ENCODE measurements at regions not wholly inside any gene's neighbourhood (a gene's known extent, or its start where the extent isn't known, plus 50 kb on each side); places are given as distances from the start of the nearest gene placed in this dataset.

DNA sequence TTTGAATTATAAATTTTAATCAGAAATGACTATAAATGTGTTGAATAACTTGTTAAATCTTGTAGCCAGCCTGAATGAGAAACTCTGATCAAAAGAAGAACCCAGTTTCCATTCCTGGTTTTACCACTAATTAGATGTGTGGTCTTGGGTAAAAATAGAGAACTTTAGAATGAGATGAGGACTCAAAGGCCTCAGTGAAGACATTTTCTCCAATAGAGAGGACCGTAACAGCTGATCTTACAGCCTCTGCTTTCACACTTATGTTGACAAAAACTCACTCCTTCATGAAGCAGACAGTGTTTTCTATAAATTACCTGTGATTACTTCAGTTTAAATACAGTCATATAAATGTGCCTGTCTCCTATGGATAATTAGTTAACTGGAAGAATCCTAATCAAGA lies 200.1 kb upstream of the MEOX2 start:
- Histone ChIP-seq H3K4me3 (ENCODE audit: low read depth in 1 of 2, low read length in 2 of 2) (no peak overlapping the region), H3K27ac (ENCODE audit: low read depth, low read length) (no peak overlapping the region), H3K4me1 (ENCODE audit: insufficient read depth, low read length) (peaks cover 5% of the 10 kb centered on the region), H3K9ac (ENCODE audit: low read length) (no peak overlapping the region), H3K9me3 (ENCODE audit: low read length) (no peaks in the 10 kb centered on the region), H3K27me3 (ENCODE audit: control insufficient read depth in 1 of 2, insufficient read depth in 2 of 2, low read length in 2 of 2) (no peaks in the 10 kb centered on the region), H3K36me3 (ENCODE audit: insufficient read depth, low read length) (no peaks in the 10 kb centered on the region)

DNA sequence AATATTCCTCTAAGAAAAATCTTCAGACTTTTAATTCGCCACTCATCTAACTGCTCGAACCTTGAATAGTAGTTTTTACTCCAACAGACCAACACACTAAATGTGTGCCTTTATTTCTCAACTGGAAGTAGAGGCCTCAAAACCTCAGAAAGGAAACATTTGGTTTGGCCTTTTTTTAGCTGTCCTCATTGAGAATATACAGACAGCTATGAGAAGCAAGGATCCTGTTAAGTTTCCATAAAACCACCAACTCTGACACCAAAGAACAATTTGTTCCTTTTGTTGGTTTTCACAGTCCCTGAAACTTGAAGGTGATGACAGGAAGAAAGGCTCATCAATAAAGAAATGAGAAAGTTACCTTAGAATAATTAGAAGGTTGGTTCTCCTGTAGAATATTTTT lies 199.2 kb upstream of the MEOX2 start:
- H3K36me3 ChIP-seq (ENCODE audit: insufficient read depth, low read length), result no peaks in the 10 kb centered on the region
- no peak overlapping the region for H3K9ac ChIP-seq (ENCODE audit: low read length)
- H3K4me1 ChIP-seq (ENCODE audit: insufficient read depth, low read length), result no peaks in the 10 kb centered on the region
- H3K4me3 ChIP-seq (ENCODE audit: low read depth in 1 of 2, low read length in 2 of 2), result no peak overlapping the region
- H3K27me3 ChIP-seq (ENCODE audit: control insufficient read depth in 1 of 2, insufficient read depth in 2 of 2, low read length in 2 of 2), result no peaks in the 10 kb centered on the region
- H3K27ac ChIP-seq (ENCODE audit: low read depth, low read length), result no peak overlapping the region
- H3K9me3 ChIP-seq (ENCODE audit: low read length), result no peaks in the 10 kb centered on the region

DNA sequence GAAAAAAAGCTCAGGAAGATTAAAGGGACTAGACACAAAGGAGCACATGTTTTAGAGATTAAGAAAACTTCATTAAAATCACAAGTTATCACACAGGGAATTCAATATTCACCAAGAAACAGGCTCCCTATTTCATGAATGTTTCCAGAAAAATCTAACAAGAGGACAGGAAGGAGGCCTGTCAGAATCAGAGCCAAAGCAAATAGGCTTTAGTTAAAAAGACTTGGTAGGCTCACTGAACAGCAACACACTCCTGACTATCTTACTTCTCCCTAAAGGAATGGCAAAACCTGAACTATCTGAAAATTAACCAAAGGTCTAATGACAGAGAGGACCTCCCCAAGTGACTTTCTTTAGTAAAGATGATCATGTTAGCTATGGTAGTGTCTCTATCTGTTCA lies 188.3 kb upstream of the MEOX2 start:
- Histone ChIP-seq H3K27ac (ENCODE audit: low read depth, low read length) (no peak overlapping the region), H3K27me3 (ENCODE audit: control insufficient read depth in 1 of 2, insufficient read depth in 2 of 2, low read length in 2 of 2) (no peaks in the 10 kb centered on the region), H3K4me3 (ENCODE audit: low read depth in 1 of 2, low read length in 2 of 2) (no peak overlapping the region), H3K9ac (ENCODE audit: low read length) (no peak overlapping the region), H3K4me1 (ENCODE audit: insufficient read depth, low read length) (no peaks in the 10 kb centered on the region), H3K9me3 (ENCODE audit: low read length) (no peaks in the 10 kb centered on the region), H3K36me3 (ENCODE audit: insufficient read depth, low read length) (no peaks in the 10 kb centered on the region)

DNA sequence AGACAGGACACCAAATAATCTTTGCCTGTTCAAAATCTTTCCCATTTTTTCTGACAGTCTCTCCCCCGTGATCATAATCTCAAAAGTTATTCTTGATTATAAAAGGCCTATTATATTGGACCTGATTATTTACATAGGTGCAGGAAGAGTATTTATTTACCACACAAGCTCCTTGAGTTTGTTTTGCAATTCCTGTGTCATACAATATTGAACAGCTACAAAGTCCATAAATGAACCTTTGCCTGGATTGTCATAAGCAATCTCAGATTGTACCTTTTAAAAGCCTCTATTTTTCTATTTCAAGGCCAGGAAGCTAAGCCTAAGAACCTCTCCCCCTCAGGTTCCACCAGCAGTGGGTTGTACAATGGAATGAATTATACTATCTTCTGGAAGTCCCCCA lies 183.9 kb upstream of the MEOX2 start:
- Histone ChIP-seq H3K4me3 (ENCODE audit: low read depth in 1 of 2, low read length in 2 of 2) (no peak overlapping the region), H3K27me3 (ENCODE audit: control insufficient read depth in 1 of 2, insufficient read depth in 2 of 2, low read length in 2 of 2) (no peaks in the 10 kb centered on the region), H3K27ac (ENCODE audit: low read depth, low read length) (no peak overlapping the region), H3K9me3 (ENCODE audit: low read length) (no peaks in the 10 kb centered on the region), H3K36me3 (ENCODE audit: insufficient read depth, low read length) (no peaks in the 10 kb centered on the region), H3K9ac (ENCODE audit: low read length) (no peak overlapping the region), H3K4me1 (ENCODE audit: insufficient read depth, low read length) (no peaks in the 10 kb centered on the region)

DNA sequence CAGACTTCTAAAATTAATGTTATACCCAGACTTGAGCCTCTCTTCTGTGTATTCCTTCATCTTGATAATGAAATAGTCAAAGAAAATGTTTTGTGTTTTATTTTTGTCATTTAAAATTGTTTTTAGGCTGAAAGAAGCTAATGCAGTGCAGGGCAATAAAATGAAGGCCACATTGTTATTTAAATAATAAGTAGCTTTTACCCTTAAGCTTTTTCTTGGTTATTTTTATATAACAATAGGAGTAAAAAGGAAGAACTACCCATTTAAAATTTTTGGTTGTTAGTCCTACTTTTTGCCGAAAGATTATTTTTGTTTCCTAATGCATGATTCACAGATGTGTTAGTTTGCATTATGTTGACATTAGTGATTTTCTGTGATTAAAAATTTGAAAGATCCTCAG lies 181.0 kb upstream of the MEOX2 start:
- Histone ChIP-seq H3K4me3 (ENCODE audit: low read depth in 1 of 2, low read length in 2 of 2) (no peak overlapping the region), H3K4me1 (ENCODE audit: insufficient read depth, low read length) (peaks cover 7% of the 10 kb centered on the region), H3K27ac (ENCODE audit: low read depth, low read length) (no peak overlapping the region), H3K27me3 (ENCODE audit: control insufficient read depth in 1 of 2, insufficient read depth in 2 of 2, low read length in 2 of 2) (no peaks in the 10 kb centered on the region), H3K9ac (ENCODE audit: low read length) (no peak overlapping the region), H3K36me3 (ENCODE audit: insufficient read depth, low read length) (no peaks in the 10 kb centered on the region), H3K9me3 (ENCODE audit: low read length) (no peaks in the 10 kb centered on the region)

DNA sequence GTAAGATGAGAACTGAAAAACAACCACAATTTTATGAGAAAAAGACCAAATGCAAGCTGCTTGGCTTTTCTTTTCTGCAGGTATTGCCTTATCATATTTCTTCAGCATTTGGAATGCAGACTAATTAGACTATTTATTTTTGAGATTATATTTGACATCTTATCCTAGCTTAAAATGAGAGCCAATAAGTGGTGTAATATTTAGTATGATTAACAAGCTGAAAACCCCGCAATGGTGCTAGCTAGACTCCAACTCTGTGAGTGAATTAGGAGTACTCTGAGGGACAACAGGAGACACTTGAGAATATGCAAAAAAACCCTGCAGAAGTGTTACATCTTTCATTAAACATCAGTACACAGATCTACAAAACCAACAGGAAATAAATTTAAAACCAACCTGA lies 180.3 kb upstream of the MEOX2 start:
- peaks cover 13% of the 10 kb centered on the region for H3K4me1 ChIP-seq (ENCODE audit: insufficient read depth, low read length)

DNA sequence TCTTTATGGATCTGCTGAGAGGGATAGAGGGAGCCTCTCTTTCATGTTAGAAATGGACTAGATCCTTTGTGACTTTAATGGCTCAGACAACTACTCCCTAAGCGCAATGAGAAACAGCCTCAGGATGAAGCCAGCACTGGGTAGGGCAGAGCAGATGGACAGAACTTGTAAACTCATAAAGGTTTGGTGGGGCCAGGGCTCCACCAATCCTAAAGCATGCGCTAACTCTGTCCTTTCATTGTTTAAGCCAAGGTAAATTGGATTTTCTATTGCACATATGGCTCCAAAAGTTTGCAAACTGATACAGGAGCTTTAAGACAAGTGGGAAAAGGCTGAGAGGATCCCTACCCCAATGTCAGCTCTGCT lies 178.1 kb upstream of the MEOX2 start:
- no peaks in the 10 kb centered on the region for H3K9me3 ChIP-seq (ENCODE audit: low read length)
- peaks cover 13% of the 10 kb centered on the region for H3K4me1 ChIP-seq (ENCODE audit: insufficient read depth, low read length)
- no peaks in the 10 kb centered on the region for H3K36me3 ChIP-seq (ENCODE audit: insufficient read depth, low read length)
- H3K4me3 ChIP-seq (ENCODE audit: low read depth in 1 of 2, low read length in 2 of 2), result no peak overlapping the region
- H3K27me3 ChIP-seq (ENCODE audit: control insufficient read depth in 1 of 2, insufficient read depth in 2 of 2, low read length in 2 of 2), result no peaks in the 10 kb centered on the region
- H3K9ac ChIP-seq (ENCODE audit: low read length), result no peak overlapping the region
- no peak overlapping the region for H3K27ac ChIP-seq (ENCODE audit: low read depth, low read length)

More for the DNA sequence above, 180.3 kb upstream of the MEOX2 start:
- Histone ChIP-seq H3K9me3 (ENCODE audit: low read length) (no peaks in the 10 kb centered on the region), H3K9ac (ENCODE audit: low read length) (no peak overlapping the region), H3K4me3 (ENCODE audit: low read depth in 1 of 2, low read length in 2 of 2) (no peak overlapping the region), H3K36me3 (ENCODE audit: insufficient read depth, low read length) (no peaks in the 10 kb centered on the region), H3K27me3 (ENCODE audit: control insufficient read depth in 1 of 2, insufficient read depth in 2 of 2, low read length in 2 of 2) (no peaks in the 10 kb centered on the region), H3K27ac (ENCODE audit: low read depth, low read length) (no peak overlapping the region)

DNA sequence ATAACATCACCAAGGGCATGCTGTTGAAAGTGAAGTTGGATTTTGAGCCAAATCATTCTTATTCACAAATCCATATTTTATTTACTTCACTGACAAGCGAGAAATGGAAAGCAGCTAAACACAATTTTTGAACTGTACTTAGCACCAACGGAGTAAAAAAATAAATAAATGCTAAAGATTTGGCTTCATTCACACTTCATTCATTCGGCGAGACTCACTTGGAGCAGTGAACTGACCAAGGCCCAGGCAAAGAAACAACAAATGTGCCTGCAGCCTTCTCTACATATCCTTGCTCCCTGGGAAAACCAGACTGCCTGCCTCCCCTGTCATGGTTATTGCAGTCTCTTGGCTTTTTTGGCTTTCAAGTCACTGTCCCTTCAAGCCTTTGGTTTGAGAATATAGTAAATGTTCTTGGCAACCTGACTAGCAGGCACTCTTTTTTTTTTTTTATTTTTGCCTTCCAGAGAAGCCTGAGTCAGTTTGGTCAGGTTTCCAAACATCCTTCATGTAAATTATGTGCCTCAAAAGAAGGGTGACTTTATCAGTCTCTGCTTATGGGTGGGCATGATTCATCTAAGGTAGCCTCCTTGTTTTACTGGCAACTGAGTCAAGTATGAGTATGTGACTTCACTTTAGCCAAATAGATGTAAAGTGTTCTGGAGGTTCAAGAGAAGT lies 177.6 kb upstream of the MEOX2 start:
- Histone ChIP-seq H3K27me3 (ENCODE audit: control insufficient read depth in 1 of 2, insufficient read depth in 2 of 2, low read length in 2 of 2) (no peaks in the 10 kb centered on the region), H3K4me3 (ENCODE audit: low read depth in 1 of 2, low read length in 2 of 2) (no peak overlapping the region), H3K36me3 (ENCODE audit: insufficient read depth, low read length) (no peaks in the 10 kb centered on the region), H3K9ac (ENCODE audit: low read length) (no peak overlapping the region), H3K4me1 (ENCODE audit: insufficient read depth, low read length) (peaks cover 13% of the 10 kb centered on the region), H3K27ac (ENCODE audit: low read depth, low read length) (no peak overlapping the region), H3K9me3 (ENCODE audit: low read length) (no peaks in the 10 kb centered on the region)

DNA sequence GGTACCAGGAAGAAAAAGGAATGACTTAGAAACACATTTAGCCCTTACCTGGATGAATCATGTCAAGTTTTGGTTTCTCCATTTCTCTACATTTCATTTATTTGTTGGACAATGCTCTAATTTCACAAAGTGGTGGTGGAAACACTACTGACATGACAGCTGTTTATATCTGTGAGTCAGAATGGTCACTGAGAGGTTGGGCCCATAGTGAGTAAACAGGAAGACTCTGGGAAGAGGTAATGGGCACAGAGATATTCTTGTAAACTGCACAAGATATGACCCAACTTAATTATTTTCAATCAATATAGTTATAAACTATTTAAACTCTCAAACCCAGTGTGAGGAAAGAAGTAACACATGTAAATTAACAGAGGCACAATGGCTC lies 176.3 kb upstream of the MEOX2 start:
- H3K27ac ChIP-seq (ENCODE audit: low read depth, low read length), result no peak overlapping the region
- H3K27me3 ChIP-seq (ENCODE audit: control insufficient read depth in 1 of 2, insufficient read depth in 2 of 2, low read length in 2 of 2), result no peaks in the 10 kb centered on the region
- peaks cover 13% of the 10 kb centered on the region for H3K4me1 ChIP-seq (ENCODE audit: insufficient read depth, low read length)
- H3K36me3 ChIP-seq (ENCODE audit: insufficient read depth, low read length), result no peaks in the 10 kb centered on the region
- no peak overlapping the region for H3K4me3 ChIP-seq (ENCODE audit: low read depth in 1 of 2, low read length in 2 of 2)
- H3K9me3 ChIP-seq (ENCODE audit: low read length), result no peaks in the 10 kb centered on the region
- H3K9ac ChIP-seq (ENCODE audit: low read length), result no peak overlapping the region

DNA sequence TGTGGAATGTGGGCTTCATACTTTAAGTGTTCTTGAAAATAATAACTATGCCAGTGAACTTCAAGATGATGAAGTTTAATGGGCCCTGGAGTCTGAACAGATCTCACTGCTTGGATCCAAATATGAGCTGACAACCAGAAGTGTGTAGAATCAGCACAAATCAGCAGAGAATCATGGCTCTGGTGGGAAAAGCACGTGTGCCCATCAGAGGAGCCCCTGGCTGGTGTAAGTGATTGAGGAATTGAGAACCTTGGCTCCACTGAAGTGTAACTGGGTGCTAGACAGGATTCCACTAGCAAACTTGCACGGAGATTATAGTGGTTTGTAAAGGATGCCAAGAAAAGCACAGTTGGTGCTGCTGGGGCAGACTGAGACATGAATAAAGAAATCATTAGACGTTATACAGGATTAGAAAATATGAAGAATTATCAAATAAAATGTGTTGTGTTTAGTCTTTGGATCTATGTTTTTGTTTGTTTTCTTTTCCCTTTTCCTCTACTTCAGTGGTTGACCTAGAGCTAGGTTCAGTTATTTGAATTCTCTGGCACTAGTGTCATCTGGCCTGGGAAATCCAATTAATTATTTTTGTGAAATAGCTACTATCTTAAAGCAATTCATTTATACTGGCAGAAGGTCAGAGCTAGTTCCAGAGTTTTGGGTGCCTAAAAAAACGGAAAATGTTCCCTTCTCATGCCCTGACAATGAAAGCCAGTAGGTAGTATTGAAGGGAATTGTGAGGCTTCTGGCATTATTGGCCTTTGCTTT lies 175.7 kb upstream of the MEOX2 start:
- H3K27ac ChIP-seq (ENCODE audit: low read depth, low read length), result no peak overlapping the region
- no peaks in the 10 kb centered on the region for H3K9me3 ChIP-seq (ENCODE audit: low read length)
- no peaks in the 10 kb centered on the region for H3K27me3 ChIP-seq (ENCODE audit: control insufficient read depth in 1 of 2, insufficient read depth in 2 of 2, low read length in 2 of 2)
- no peak overlapping the region for H3K9ac ChIP-seq (ENCODE audit: low read length)
- no peak overlapping the region for H3K4me3 ChIP-seq (ENCODE audit: low read depth in 1 of 2, low read length in 2 of 2)
- peaks cover 13% of the 10 kb centered on the region for H3K4me1 ChIP-seq (ENCODE audit: insufficient read depth, low read length)
- H3K36me3 ChIP-seq (ENCODE audit: insufficient read depth, low read length), result no peaks in the 10 kb centered on the region

DNA sequence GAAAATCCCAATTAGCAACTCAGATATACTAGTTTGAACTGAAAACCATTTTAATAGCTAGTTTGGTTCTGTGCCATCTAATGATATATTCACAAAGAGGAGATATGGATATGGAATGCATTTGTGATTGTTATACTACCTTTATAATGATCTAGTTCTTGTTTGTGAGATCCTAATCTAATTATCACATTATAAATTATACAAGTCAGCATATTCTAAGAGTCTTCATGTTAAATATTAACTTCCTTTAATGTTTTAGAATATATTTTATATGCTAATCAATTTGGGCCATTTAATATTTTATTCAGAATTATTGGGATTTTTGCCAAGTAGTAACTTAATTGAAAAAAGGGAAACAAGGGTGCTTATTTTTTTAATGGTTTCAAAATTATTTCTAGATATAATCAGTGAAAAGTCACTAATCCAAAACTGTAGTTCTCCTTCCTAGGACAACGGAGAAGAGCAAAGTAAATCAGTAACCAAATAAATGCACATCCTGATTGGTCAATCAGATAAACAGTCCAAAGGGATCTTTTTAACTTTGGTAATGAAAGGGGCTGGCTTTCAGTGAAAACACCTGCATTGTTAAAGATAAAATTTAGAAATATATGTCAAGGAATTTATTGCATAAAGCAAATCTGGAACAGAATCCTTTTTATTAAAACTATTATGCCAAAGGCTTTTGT lies 173.9 kb upstream of the MEOX2 start:
- no peak overlapping the region for H3K9ac ChIP-seq (ENCODE audit: low read length)
- no peak overlapping the region for H3K27ac ChIP-seq (ENCODE audit: low read depth, low read length)
- no peaks in the 10 kb centered on the region for H3K36me3 ChIP-seq (ENCODE audit: insufficient read depth, low read length)
- no peak overlapping the region for H3K4me3 ChIP-seq (ENCODE audit: low read depth in 1 of 2, low read length in 2 of 2)
- H3K27me3 ChIP-seq (ENCODE audit: control insufficient read depth in 1 of 2, insufficient read depth in 2 of 2, low read length in 2 of 2), result no peaks in the 10 kb centered on the region
- no peaks in the 10 kb centered on the region for H3K9me3 ChIP-seq (ENCODE audit: low read length)
- peaks cover 13% of the 10 kb centered on the region for H3K4me1 ChIP-seq (ENCODE audit: insufficient read depth, low read length)
